HCT116 (cell line): ENCODE measurements at regions not wholly inside any gene's neighbourhood (a gene's known extent, or its start where the extent isn't known, plus 50 kb on each side); places are given as distances from the start of the nearest gene placed in this dataset.

Source experiments
- ATAC-seq: fragments of 200-7000 bp; cut with Tn5 transposase; 2 replicates; pipeline ENCODE4 v1.9.1; 2020; ENCODE audit warnings: mild to moderate bottlenecking, moderate library complexity
- BruUV-seq: library from RNA; stranded (reverse); fragments of 400-500 nt; replicated peaks from 2 replicates; lab custom pipeline; 2021; lab: Mats Ljungman, UMichigan
- CTCF ChIA-PET: fragments of 300-600 bp; sonication (Branson Sonifier 250); formaldehyde crosslinking; loops from one replicate; lab custom pipeline; 2021; ENCODE audit warnings: antibody characterized with exemption; lab: Charles Lee
- POLR2A ChIA-PET: fragments of 300-600, 350-600 bp; sonication (Branson Sonifier 250); formaldehyde crosslinking; loops from one replicate; lab custom pipeline; 2021; ENCODE audit warnings: antibody characterized with exemption; lab: Charles Lee
- RAD21 ChIA-PET, 2 experiments: fragments of 300-600 bp; sonication (Branson Sonifier 250); formaldehyde crosslinking; loops; one replicate each; lab custom pipeline; 2023; ENCODE audit warnings: low total read pairs in 2 of 2; ENCODE audit not compliant: uncharacterized antibody in 2 of 2, unreplicated experiment in 2 of 2, low non-redundant PET in 1 of 2; lab: Charles Lee
- DNase-seq: peaks from one replicate; pipeline ENCODE4 v3.0.0-alpha.2; 2010; ENCODE audit warnings: low read depth, low spot score
- H2AFZ ChIP-seq: fragments of 200-600 bp; shearing (Covaris generic), sonication (generic); 2 replicates; pipeline ENCODE4 v1.6.1; 2017; ENCODE audit warnings: low read depth, mixed run types, mixed read lengths, antibody characterized with exemption, low read length; ENCODE audit not compliant: poor library complexity, severe bottlenecking
- H3K27ac ChIP-seq: 2 replicates; pipeline ENCODE4 v1.5.1; 2012; ENCODE audit warnings: low read depth, low read length
- H3K27me3 ChIP-seq: fragments of 200-600 bp; sonication (generic); 2 replicates; pipeline ENCODE4 v1.6.1; 2016; ENCODE audit warnings: mixed run types, low read length, mixed read lengths; ENCODE audit not compliant: insufficient read depth
- H3K36me3 ChIP-seq, 2 experiments: fragments of 200-500 bp in 1 of 2; fragments of 200-600 bp in 1 of 2; sonication (Bioruptor generic) in 1 of 2; sonication (generic) in 1 of 2; 2 replicates each; pipeline versions ENCODE4 v1.5.1 to v1.6.1; 2014 to 2016; ENCODE audit warnings: low read length in 2 of 2, inconsistent platforms in 1 of 2, mixed read lengths in 1 of 2, mixed run types in 1 of 2; ENCODE audit not compliant: insufficient read depth in 2 of 2, control insufficient read depth in 1 of 2
- H3K4me1 ChIP-seq, 2 experiments: fragments of 200-600 bp in 1 of 2; sonication (generic) in 1 of 2; 2 replicates each; pipeline versions ENCODE4 v1.5.1 to v1.6.1; 2012 to 2017; ENCODE audit warnings: low read length in 2 of 2, inconsistent platforms in 1 of 2, mild to moderate bottlenecking in 1 of 2, mixed read lengths in 1 of 2, mixed run types in 1 of 2, moderate library complexity in 1 of 2; ENCODE audit not compliant: insufficient read depth in 2 of 2, control insufficient read depth in 1 of 2
- H3K4me2 ChIP-seq: fragments of 200-600 bp; sonication (generic); 2 replicates; pipeline ENCODE4 v1.6.1; 2017; ENCODE audit warnings: mixed run types, low read length, mixed read lengths
- H3K4me3 ChIP-seq, 2 experiments: fragments of 200-600 bp in 1 of 2; sonication (generic) in 1 of 2; replicated peaks in 1 of 2; 2 replicates each; pipeline ENCODE4 v1.5.1; 2011 to 2016; ENCODE audit warnings: low read length in 2 of 2, control low read depth in 1 of 2, low read depth in 1 of 2, mild to moderate bottlenecking in 1 of 2, mixed read lengths in 1 of 2, mixed run types in 1 of 2
- H3K79me2 ChIP-seq: fragments of 200-600 bp; sonication (generic); 2 replicates; pipeline ENCODE4 v1.6.1; 2017; ENCODE audit warnings: mild to moderate bottlenecking, mixed run types, low read length, moderate library complexity, mixed read lengths; ENCODE audit not compliant: insufficient read depth
- H3K9ac ChIP-seq: fragments of 200-600 bp; sonication (generic); 2 replicates; pipeline ENCODE4 v1.6.1; 2016; ENCODE audit warnings: low read length, mixed read lengths
- H3K9me2 ChIP-seq: fragments of 200-600 bp; sonication (generic), shearing (Covaris generic); 2 replicates; pipeline ENCODE4 v1.6.1; 2017; ENCODE audit warnings: mixed run types, mild to moderate bottlenecking, moderate library complexity; ENCODE audit not compliant: insufficient read depth
- H3K9me3 ChIP-seq, 2 experiments: fragments of 200-500 bp in 1 of 2; fragments of 200-600 bp in 1 of 2; sonication (Bioruptor generic) in 1 of 2; sonication (generic) in 1 of 2; 2 replicates each; pipeline ENCODE4 v1.6.1; 2014 to 2017; ENCODE audit warnings: low read length in 2 of 2, mixed read lengths in 2 of 2, inconsistent platforms in 1 of 2, low read depth in 1 of 2, mild to moderate bottlenecking in 1 of 2, mixed run types in 1 of 2, moderate library complexity in 1 of 2; ENCODE audit not compliant: control insufficient read depth in 1 of 2, insufficient read depth in 1 of 2
- H4K20me1 ChIP-seq: fragments of 200-600 bp; sonication (generic), shearing (Covaris generic); 2 replicates; pipeline ENCODE4 v1.6.1; 2017; ENCODE audit warnings: mixed run types, mild to moderate bottlenecking, moderate library complexity; ENCODE audit not compliant: insufficient read depth
- CEBPB ChIP-seq: IDR thresholded peaks from 2 replicates; pipeline ENCODE4 v1.6.1; 2012; ENCODE audit warnings: low read depth
- ELF1 ChIP-seq: IDR thresholded peaks from 2 replicates; pipeline ENCODE4 v1.6.1; 2012; ENCODE audit warnings: low read depth, borderline replicate concordance
- EZH2 ChIP-seq: fragments of 200-600 bp; sonication (generic); IDR thresholded peaks from 2 replicates; pipeline ENCODE4 v1.6.1; 2017; ENCODE audit warnings: antibody characterized with exemption, mixed run types
- EZH2phosphoT487 ChIP-seq: fragments of 200-600 bp; IDR thresholded peaks from 2 replicates; pipeline ENCODE4 v1.6.1; 2018; ENCODE audit warnings: antibody characterized with exemption, borderline replicate concordance
- FOSL1 ChIP-seq: IDR thresholded peaks from 2 replicates; pipeline ENCODE4 v1.6.1; 2012; ENCODE audit warnings: low read depth
- JUND ChIP-seq: IDR thresholded peaks from 2 replicates; pipeline ENCODE4 v1.6.1; 2012
- RAD21 ChIP-seq: IDR thresholded peaks from 2 replicates; pipeline ENCODE4 v1.6.1; 2012; ENCODE audit warnings: low read depth, mild to moderate bottlenecking
- SIN3A ChIP-seq: IDR thresholded peaks from 2 replicates; pipeline ENCODE4 v1.6.1; 2012; ENCODE audit warnings: low read depth
- TCF7L2 ChIP-seq: IDR thresholded peaks from 2 replicates; pipeline ENCODE4 v1.7.0; 2011; ENCODE audit warnings: borderline replicate concordance, inconsistent platforms; ENCODE audit not compliant: insufficient read depth, insufficient read length; ENCODE audit errors: extremely low read depth
- intact Hi-C: fragments of 100-400 bp; cut with micrococcal nuclease; formaldehyde crosslinking; loops from 2 replicates; pipeline ENCODE4 v1.10.0; 2022
- TF ChIP-seq, protein P1 (sequence below): IDR thresholded peaks from 2 replicates; pipeline ENCODE4 v1.6.1; 2012
- TF ChIP-seq, protein P2 (sequence below): IDR thresholded peaks from 2 replicates; pipeline ENCODE4 v1.6.1; 2011; ENCODE audit warnings: mild to moderate bottlenecking, low read length, moderate library complexity; ENCODE audit not compliant: insufficient replicate concordance; ENCODE audit errors: extremely low read depth
- TF ChIP-seq, protein P3 (sequence below): IDR thresholded peaks from 2 replicates; pipeline ENCODE4 v1.6.1; 2012

DNA sequence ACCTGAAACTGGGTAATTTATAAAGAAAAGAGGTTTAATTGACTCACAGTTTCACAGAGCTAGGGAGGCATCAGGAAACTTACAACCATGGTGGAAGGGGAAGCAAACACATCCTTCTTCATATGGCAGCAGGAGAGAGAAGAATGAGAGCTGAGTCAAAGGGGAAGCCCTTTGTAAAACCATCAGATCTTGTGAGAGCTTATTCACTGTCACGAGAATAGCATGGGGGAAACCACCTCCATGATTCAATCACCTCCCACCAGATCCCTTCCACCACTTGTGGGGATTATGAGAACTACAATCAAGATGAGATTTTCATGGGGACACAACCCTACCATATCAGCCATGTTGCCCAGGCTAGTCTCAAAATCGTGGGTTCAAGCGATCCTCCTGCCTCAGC is 143.4 kb downstream of the FGF18 start:
- ATAC-seq = no peak

DNA sequence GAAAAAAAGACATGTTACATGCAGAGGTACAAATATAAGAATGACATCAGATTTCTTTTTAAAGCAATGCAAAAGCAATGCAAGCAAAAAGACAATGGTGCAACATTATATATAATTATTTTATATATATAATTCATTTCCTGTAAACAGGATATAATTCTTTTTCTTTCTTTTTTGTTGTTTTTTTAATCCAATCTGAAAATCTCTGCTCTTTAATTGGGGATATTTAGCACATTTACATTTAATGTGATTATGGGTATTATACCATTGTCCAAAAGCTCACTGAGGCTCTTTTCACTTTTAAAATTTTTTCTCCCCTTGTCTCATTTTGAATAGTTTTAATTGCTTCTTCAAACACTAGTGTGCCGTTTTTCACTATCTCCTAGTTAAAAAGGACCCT is 148.9 kb downstream of the FGF18 start:
- CTCF ChIA-PET = no interaction called here
- POLR2A ChIA-PET = no interaction called here
- RAD21 ChIA-PET = no interaction called here

More for the DNA sequence above, 143.4 kb downstream of the FGF18 start:
- H3K9me2 ChIP-seq = no peaks in the 10 kb centered on the region
- no peak overlapping the region for H3K4me3 ChIP-seq
- no peak for DNase-seq
- H3K4me1 ChIP-seq = no peaks in the 10 kb centered on the region
- H3K79me2 ChIP-seq = no peaks in the 10 kb centered on the region
- H3K4me2 ChIP-seq = no peak overlapping the region
- RAD21 ChIA-PET = no interaction called here
- H3K9me3 ChIP-seq = no peaks in the 10 kb centered on the region
- POLR2A ChIA-PET = no interaction called here
- TF ChIP-seq, protein P1, sequence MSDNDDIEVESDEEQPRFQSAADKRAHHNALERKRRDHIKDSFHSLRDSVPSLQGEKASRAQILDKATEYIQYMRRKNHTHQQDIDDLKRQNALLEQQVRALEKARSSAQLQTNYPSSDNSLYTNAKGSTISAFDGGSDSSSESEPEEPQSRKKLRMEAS = no peak
- TF ChIP-seq, protein P2, sequence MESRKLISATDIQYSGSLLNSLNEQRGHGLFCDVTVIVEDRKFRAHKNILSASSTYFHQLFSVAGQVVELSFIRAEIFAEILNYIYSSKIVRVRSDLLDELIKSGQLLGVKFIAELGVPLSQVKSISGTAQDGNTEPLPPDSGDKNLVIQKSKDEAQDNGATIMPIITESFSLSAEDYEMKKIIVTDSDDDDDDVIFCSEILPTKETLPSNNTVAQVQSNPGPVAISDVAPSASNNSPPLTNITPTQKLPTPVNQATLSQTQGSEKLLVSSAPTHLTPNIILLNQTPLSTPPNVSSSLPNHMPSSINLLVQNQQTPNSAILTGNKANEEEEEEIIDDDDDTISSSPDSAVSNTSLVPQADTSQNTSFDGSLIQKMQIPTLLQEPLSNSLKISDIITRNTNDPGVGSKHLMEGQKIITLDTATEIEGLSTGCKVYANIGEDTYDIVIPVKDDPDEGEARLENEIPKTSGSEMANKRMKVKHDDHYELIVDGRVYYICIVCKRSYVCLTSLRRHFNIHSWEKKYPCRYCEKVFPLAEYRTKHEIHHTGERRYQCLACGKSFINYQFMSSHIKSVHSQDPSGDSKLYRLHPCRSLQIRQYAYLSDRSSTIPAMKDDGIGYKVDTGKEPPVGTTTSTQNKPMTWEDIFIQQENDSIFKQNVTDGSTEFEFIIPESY = no peak
- intact Hi-C loops = no loop called here
- no peak overlapping the region for H3K9ac ChIP-seq
- CTCF ChIA-PET = no interaction called here
- H3K27ac ChIP-seq = no peak overlapping the region
- no peaks in the 10 kb centered on the region for H4K20me1 ChIP-seq
- H3K27me3 ChIP-seq = 0 out of 2 replicates have a peak, but pooled peaks cover 4% of the 10 kb centered on the region
- H2AFZ ChIP-seq = no peak overlapping the region
- BruUV-seq = no TSS peak
- H3K36me3 ChIP-seq = no peaks in the 10 kb centered on the region

More for the DNA sequence above, 148.9 kb downstream of the FGF18 start:
- Histone ChIP-seq H3K4me1 (no peaks in the 10 kb centered on the region), H2AFZ (no peak overlapping the region), H3K9me3 (peaks cover 6 to 7% of the 10 kb centered on the region in 2 experiments; a peak in 2 of 4 replicates), H3K27me3 (no peaks in the 10 kb centered on the region), H3K36me3 (no peaks in the 10 kb centered on the region), H3K27ac (no peak overlapping the region), H3K4me2 (no peak overlapping the region), H3K9me2 (no peaks in the 10 kb centered on the region), H3K9ac (no peak overlapping the region), H3K79me2 (no peaks in the 10 kb centered on the region), H3K4me3 (no peak overlapping the region), H4K20me1 (no peaks in the 10 kb centered on the region)
- ATAC-seq = no peak
- BruUV-seq = no TSS peak
- TF ChIP-seq JUND (no peak), FOSL1 (no peak), CEBPB (no peak), EZH2 (no peak), ELF1 (no peak), SIN3A (no peak), RAD21 (no peak), TCF7L2 (no peak), EZH2phosphoT487 (no peak)
- TF ChIP-seq, protein P3, sequence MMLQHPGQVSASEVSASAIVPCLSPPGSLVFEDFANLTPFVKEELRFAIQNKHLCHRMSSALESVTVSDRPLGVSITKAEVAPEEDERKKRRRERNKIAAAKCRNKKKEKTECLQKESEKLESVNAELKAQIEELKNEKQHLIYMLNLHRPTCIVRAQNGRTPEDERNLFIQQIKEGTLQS = no peak
- no peak for DNase-seq
- intact Hi-C loops = no loop called here
